H9 (cell line): ENCODE measurements at regions not wholly inside any gene's neighbourhood (a gene's known extent, or its start where the extent isn't known, plus 50 kb on each side); places are given as distances from the start of the nearest gene placed in this dataset.

Experiments used
- DNase-seq: peaks from one replicate; pipeline ENCODE4 v3.0.0-alpha.2; 2017
- H2AFZ ChIP-seq: one replicate; pipeline ENCODE4 v1.6.1; 2013; ENCODE audit warnings: mild to moderate bottlenecking, low read length, control low read depth, moderate library complexity
- H2AK5ac ChIP-seq: 2 replicates; pipeline ENCODE4 v1.6.1; 2013; ENCODE audit warnings: low read length, control low read depth, mixed read lengths; ENCODE audit not compliant: insufficient read length
- H2BK120ac ChIP-seq: one replicate; pipeline ENCODE4 v1.6.1; 2013; ENCODE audit warnings: low read depth, mild to moderate bottlenecking, low read length, control low read depth, inconsistent platforms; ENCODE audit not compliant: poor library complexity, severe bottlenecking
- H2BK12ac ChIP-seq: 2 replicates; pipeline ENCODE4 v1.6.1; 2013; ENCODE audit warnings: low read length, control low read depth, mixed read lengths, low read depth; ENCODE audit not compliant: insufficient read length
- H2BK15ac ChIP-seq: 2 replicates; pipeline ENCODE4 v1.6.1; 2013; ENCODE audit warnings: low read depth, low read length, control low read depth
- H2BK20ac ChIP-seq: one replicate; pipeline ENCODE4 v1.6.1; 2013; ENCODE audit warnings: low read depth, mild to moderate bottlenecking, low read length, control low read depth, inconsistent platforms; ENCODE audit not compliant: poor library complexity, severe bottlenecking
- H2BK5ac ChIP-seq: 2 replicates; pipeline ENCODE4 v1.6.1; 2013; ENCODE audit warnings: low read length, control low read depth, mixed read lengths; ENCODE audit not compliant: insufficient read length
- H3K14ac ChIP-seq: 2 replicates; pipeline ENCODE4 v1.6.1; 2013; ENCODE audit warnings: low read length, control low read depth; ENCODE audit not compliant: insufficient read depth
- H3K18ac ChIP-seq: 2 replicates; pipeline ENCODE4 v1.6.1; 2013; ENCODE audit warnings: low read depth, mild to moderate bottlenecking, mixed read lengths, low read length, control low read depth; ENCODE audit not compliant: insufficient read length
- H3K23ac ChIP-seq: 2 replicates; pipeline ENCODE4 v1.6.1; 2013; ENCODE audit warnings: low read length, control low read depth, mixed read lengths, low read depth; ENCODE audit not compliant: insufficient read length
- H3K23me2 ChIP-seq: 2 replicates; pipeline ENCODE4 v1.6.1; 2013; ENCODE audit warnings: low read depth, mild to moderate bottlenecking, mixed read lengths, low read length, control low read depth; ENCODE audit not compliant: insufficient read length, poor library complexity, severe bottlenecking
- H3K27ac ChIP-seq: 2 replicates; pipeline ENCODE4 v1.5.1; 2013; ENCODE audit warnings: low read length, control low read depth, mixed read lengths, low read depth; ENCODE audit not compliant: insufficient read length
- H3K27me3 ChIP-seq: 2 replicates; pipeline ENCODE4 v1.6.1; 2013; ENCODE audit warnings: low read length, control low read depth, inconsistent platforms; ENCODE audit not compliant: insufficient read depth
- H3K4ac ChIP-seq: 2 replicates; pipeline ENCODE4 v1.6.1; 2013; ENCODE audit warnings: low read depth, mild to moderate bottlenecking, control low read depth, inconsistent platforms, low read length, moderate library complexity
- H3K4me1 ChIP-seq: 2 replicates; pipeline ENCODE4 v1.6.1; 2013; ENCODE audit warnings: low read length, control low read depth, inconsistent platforms; ENCODE audit not compliant: insufficient read depth
- H3K4me2 ChIP-seq: 2 replicates; pipeline ENCODE4 v1.6.1; 2013; ENCODE audit warnings: low read length, control low read depth, mixed read lengths; ENCODE audit not compliant: insufficient read length, insufficient read depth
- H3K56ac ChIP-seq: 2 replicates; pipeline ENCODE4 v1.6.1; 2013; ENCODE audit warnings: low read depth, mild to moderate bottlenecking, mixed read lengths, low read length, control low read depth; ENCODE audit not compliant: insufficient read length
- H3K79me1 ChIP-seq: 2 replicates; pipeline ENCODE4 v1.6.1; 2013; ENCODE audit warnings: low read depth, mild to moderate bottlenecking, moderate library complexity, low read length, control low read depth, inconsistent platforms; ENCODE audit not compliant: insufficient read depth, poor library complexity, severe bottlenecking
- H3K79me2 ChIP-seq: 2 replicates; pipeline ENCODE4 v1.6.1; 2013; ENCODE audit warnings: low read length, control low read depth, inconsistent platforms; ENCODE audit not compliant: insufficient read depth
- H3K9ac ChIP-seq: 2 replicates; pipeline ENCODE4 v1.6.1; 2013; ENCODE audit warnings: low read length, control low read depth, mixed read lengths; ENCODE audit not compliant: insufficient read length; ENCODE audit errors: extremely low read depth
- H3K9me3 ChIP-seq: one replicate; pipeline ENCODE4 v1.6.1; 2013; ENCODE audit warnings: low read depth, low read length, inconsistent platforms; ENCODE audit not compliant: control insufficient read depth
- H3T11ph ChIP-seq: one replicate; pipeline ENCODE4 v1.6.1; 2013; ENCODE audit warnings: mild to moderate bottlenecking, low read length, control low read depth, inconsistent platforms
- H4K20me1 ChIP-seq: one replicate; pipeline ENCODE4 v1.6.1; 2013; ENCODE audit not compliant: control insufficient read depth, insufficient read length, insufficient read depth
- H4K5ac ChIP-seq: 2 replicates; pipeline ENCODE4 v1.6.1; 2013; ENCODE audit warnings: low read depth, mild to moderate bottlenecking, mixed read lengths, low read length, control low read depth; ENCODE audit not compliant: insufficient read length
- H4K8ac ChIP-seq: replicated peaks from 2 replicates; pipeline ENCODE4 v1.6.1; 2013; ENCODE audit warnings: low read length, control low read depth, mixed read lengths, low read depth; ENCODE audit not compliant: insufficient read length
- H4K91ac ChIP-seq: 2 replicates; pipeline ENCODE4 v1.6.1; 2013; ENCODE audit warnings: low read depth, mild to moderate bottlenecking, moderate library complexity, mixed read lengths, low read length, control low read depth; ENCODE audit not compliant: insufficient read length
- H3K27ac Mint-ChIP-seq, 3 experiments: 2 replicates in 2 of 3; 3 replicates in 1 of 3; pipeline ENCODE4 v1.8.0; 2020 to 2021; ENCODE audit warnings: mixed read lengths in 3 of 3, mild to moderate bottlenecking in 1 of 3, moderate library complexity in 1 of 3
- H3K27me3 Mint-ChIP-seq: 2 replicates; pipeline ENCODE4 v1.8.0; 2021; ENCODE audit warnings: low read depth, mild to moderate bottlenecking, moderate library complexity, mixed read lengths
- H3K36me3 Mint-ChIP-seq, 3 experiments: 2 replicates in 2 of 3; 3 replicates in 1 of 3; pipeline ENCODE4 v1.8.0; 2020 to 2021; ENCODE audit warnings: low read depth in 3 of 3, mixed read lengths in 3 of 3; ENCODE audit not compliant: insufficient read depth in 1 of 3
- H3K4me1 Mint-ChIP-seq, 2 experiments: 2 replicates each; pipeline ENCODE4 v1.8.0; 2020; ENCODE audit warnings: mixed read lengths in 2 of 2
- H3K4me3 Mint-ChIP-seq, 2 experiments: 2 replicates in 1 of 2; 3 replicates in 1 of 2; pipeline ENCODE4 v1.8.0; 2020 to 2021; ENCODE audit warnings: mild to moderate bottlenecking in 2 of 2, mixed read lengths in 2 of 2, moderate library complexity in 1 of 2
- H3K9me3 Mint-ChIP-seq, 2 experiments: 2 replicates in 1 of 2; 3 replicates in 1 of 2; pipeline ENCODE4 v1.8.0; 2020; ENCODE audit warnings: mild to moderate bottlenecking in 2 of 2, mixed read lengths in 2 of 2, moderate library complexity in 1 of 2
- CTCF ChIP-seq: fragments of 200-600 bp; sonication (generic); conservative IDR thresholded peaks from 3 replicates; pipeline ENCODE4 v1.8.0; 2021; ENCODE audit warnings: antibody characterized with exemption, mild to moderate bottlenecking
- WGBS: extraction: QIAGEN DNeasy Blood & Tissue Kit; methylation state at CpG from one replicate; pipeline ENCODE4 v1.1.7; 2013; ENCODE audit warnings: missing lambda C conversion rate, low lambda C conversion rate, mixed read lengths; ENCODE audit not compliant: insufficient read length; ENCODE audit errors: extremely low coverage; 5-methylcytosine and 5-hydroxymethylcytosine counted together

- no CpG with 5 or more reads among the region's 5 CpGs for WGBS
- DNase-seq, result no peak
Measured at GRCh38 chr6:100232781-100233573, 231.7 kb downstream of the SIM1 start.

More at GRCh38 chr6:100232781-100233573, 231.7 kb downstream of the SIM1 start:
- H3K27ac ChIP-seq, result no peak overlapping the region
- H3K4me1 ChIP-seq, result peaks cover 4% of the 10 kb centered on the region; the same call in 1 of the 2 replicates
- no peaks in the 10 kb centered on the region for H3K79me1 ChIP-seq
- H2AFZ ChIP-seq, result no peak overlapping the region
- no peaks in the 10 kb centered on the region for H3K79me2 ChIP-seq
- H3K4ac ChIP-seq, result no peak overlapping the region
- no peak overlapping the region for H2AK5ac ChIP-seq
- H2BK15ac ChIP-seq, result no peak overlapping the region
- H3K36me3 Mint-ChIP-seq, result no peaks in the 10 kb centered on the region
- TF ChIP-seq CTCF, result no peak
- H3K14ac ChIP-seq, result no peak overlapping the region
- H3K9ac ChIP-seq, result no peak overlapping the region
- no peak overlapping the region; a peak in 1 of 7 replicates for H3K27ac Mint-ChIP-seq
- no peak overlapping the region for H3K56ac ChIP-seq
- no peak overlapping the region for H4K5ac ChIP-seq
- H4K91ac ChIP-seq, result no peak overlapping the region
- H3K4me3 Mint-ChIP-seq, result no peak overlapping the region
- no peak overlapping the region for H2BK120ac ChIP-seq
- H3K4me1 Mint-ChIP-seq, result peaks cover 36 to 50% of the 10 kb centered on the region in 2 experiments
- H3T11ph ChIP-seq, result no peak overlapping the region
- peaks cover 7% of the 10 kb centered on the region for H3K27me3 Mint-ChIP-seq
- no peaks in the 10 kb centered on the region for H3K27me3 ChIP-seq
- H3K18ac ChIP-seq, result no peak overlapping the region
- H2BK20ac ChIP-seq, result no peak overlapping the region
- no peak overlapping the region for H3K4me2 ChIP-seq
- H2BK12ac ChIP-seq, result no peak overlapping the region
- no peaks in the 10 kb centered on the region for H3K9me3 Mint-ChIP-seq
- no peak overlapping the region for H2BK5ac ChIP-seq
- H3K9me3 ChIP-seq, result no peaks in the 10 kb centered on the region
- H4K20me1 ChIP-seq, result no peaks in the 10 kb centered on the region
- H4K8ac ChIP-seq, result no peak overlapping the region
- H3K23me2 ChIP-seq, result no peaks in the 10 kb centered on the region
- no peak overlapping the region for H3K23ac ChIP-seq
